ENCODE measurements at regions not wholly inside any gene's neighbourhood (a gene's known extent, or its start where the extent isn't known, plus 50 kb on each side); places are given as distances from the start of the nearest gene placed in this dataset.

GRCh38 chr9:30582240-30582639 is 1802.2 kb upstream of the ACO1 start:
- H3K36me3 ChIP-seq (ENCODE audit: control insufficient read depth in 1 of 2, insufficient read depth in 2 of 2, low read length in 2 of 2), result no peaks in the 10 kb centered on the region
- no peaks in the 10 kb centered on the region for H3K4me1 ChIP-seq (ENCODE audit: control insufficient read depth in 1 of 2, insufficient read depth in 2 of 2, low read length in 2 of 2)
- H3K4me2 ChIP-seq (ENCODE audit: low read length), result no peak overlapping the region
- H4K20me1 ChIP-seq (ENCODE audit: insufficient read depth), result no peaks in the 10 kb centered on the region
- no peaks in the 10 kb centered on the region for H3K27me3 ChIP-seq (ENCODE audit: insufficient read depth, low read length)
- no peak for DNase-seq (ENCODE audit: low read depth, low spot score)
- no peak for ATAC-seq
- H3K9ac ChIP-seq (ENCODE audit: low read length), result no peak overlapping the region
- RAD21 ChIA-PET (ENCODE audit: low non-redundant PET in 1 of 2, low total read pairs in 2 of 2, uncharacterized antibody in 2 of 2, unreplicated experiment in 2 of 2), result no interaction called here
- POLR2A ChIA-PET, result no interaction called here
- no TSS peak for BruUV-seq (replicated peaks)
- H3K4me3 ChIP-seq (replicated peaks in 1 of 2; ENCODE audit: low read depth in 1 of 2, low read length in 2 of 2), result no peak overlapping the region
- H3K79me2 ChIP-seq (ENCODE audit: insufficient read depth, low read length), result no peaks in the 10 kb centered on the region
- CTCF ChIA-PET, result no interaction called here
- TF ChIP-seq ELF1 (IDR thresholded peaks at IDR 0.05; ENCODE audit: borderline replicate concordance, low read depth), result no peak
- no peak for TF ChIP-seq ZFX (IDR thresholded peaks at IDR 0.05)
- no peak for TF ChIP-seq JUND (IDR thresholded peaks at IDR 0.05)
- no peak for TF ChIP-seq SRF (IDR thresholded peaks at IDR 0.05; ENCODE audit: low read depth)
- no peak for TF ChIP-seq SIN3A (IDR thresholded peaks at IDR 0.05; ENCODE audit: low read depth)
- TF ChIP-seq SP1 (IDR thresholded peaks at IDR 0.05; ENCODE audit: low read depth), result no peak
- no peak overlapping the region for H2AFZ ChIP-seq (ENCODE audit: low read depth, low read length, poor library complexity, severe bottlenecking)
- no peak overlapping the region for H3K27ac ChIP-seq (ENCODE audit: low read depth, low read length)
- no peaks in the 10 kb centered on the region for H3K9me2 ChIP-seq (ENCODE audit: insufficient read depth)
- H3K9me3 ChIP-seq (ENCODE audit: control insufficient read depth in 1 of 2, insufficient read depth in 1 of 2, low read depth in 1 of 2, low read length in 2 of 2), result no peaks in the 10 kb centered on the region
- intact Hi-C loops (cut with micrococcal nuclease), result no loop called here

- H3K27me3 ChIP-seq (ENCODE audit: insufficient read depth, low read length), result no peaks in the 10 kb centered on the region
- H3K4me1 ChIP-seq (ENCODE audit: control insufficient read depth in 1 of 2, insufficient read depth in 2 of 2, low read length in 2 of 2), result no peaks in the 10 kb centered on the region
- no peak for DNase-seq (ENCODE audit: low read depth, low spot score)
- ChIA-PET CTCF (no interaction called here), RAD21 (ENCODE audit: low non-redundant PET in 1 of 2, low total read pairs in 2 of 2, uncharacterized antibody in 2 of 2, unreplicated experiment in 2 of 2) (no interaction called here), POLR2A (no interaction called here)
- H4K20me1 ChIP-seq (ENCODE audit: insufficient read depth), result no peaks in the 10 kb centered on the region
- intact Hi-C loops (cut with micrococcal nuclease), result no loop called here
- H3K4me3 ChIP-seq (replicated peaks in 1 of 2; ENCODE audit: low read depth in 1 of 2, low read length in 2 of 2), result no peak overlapping the region
- H3K27ac ChIP-seq (ENCODE audit: low read depth, low read length), result no peak overlapping the region
- TF ChIP-seq EGR1 (IDR thresholded peaks at IDR 0.05; ENCODE audit: low read depth), result no peak
- no peak for TF ChIP-seq EZH2 (IDR thresholded peaks at IDR 0.05)
- no peak for TF ChIP-seq ATF3 (IDR thresholded peaks at IDR 0.05)
- TF ChIP-seq ELF1 (IDR thresholded peaks at IDR 0.05; ENCODE audit: borderline replicate concordance, low read depth), result no peak
- TF ChIP-seq MAX (IDR thresholded peaks at IDR 0.05), result no peak
- no peak for TF ChIP-seq YY1 (IDR thresholded peaks at IDR 0.05; ENCODE audit: extremely low read depth, insufficient replicate concordance, low read depth, low read length)
- no peak for TF ChIP-seq POLR2A (IDR thresholded peaks at IDR 0.05; ENCODE audit: borderline replicate concordance, extremely low read depth, insufficient read depth, insufficient read length)
- TF ChIP-seq EZH2phosphoT487 (IDR thresholded peaks at IDR 0.05; ENCODE audit: borderline replicate concordance), result no peak
- no peak for TF ChIP-seq SIN3A (IDR thresholded peaks at IDR 0.05; ENCODE audit: low read depth)
- no peak for TF ChIP-seq ZFX (IDR thresholded peaks at IDR 0.05)
- TF ChIP-seq SP1 (IDR thresholded peaks at IDR 0.05; ENCODE audit: low read depth), result no peak
- no peak for TF ChIP-seq ZBTB33 (IDR thresholded peaks at IDR 0.05; ENCODE audit: extremely low read depth, insufficient replicate concordance, low read length)
- no peak for TF ChIP-seq TCF7L2 (IDR thresholded peaks at IDR 0.05; ENCODE audit: borderline replicate concordance, extremely low read depth, insufficient read depth, insufficient read length)
- TF ChIP-seq RAD21 (IDR thresholded peaks at IDR 0.05; ENCODE audit: low read depth), result no peak
- TF ChIP-seq SRF (IDR thresholded peaks at IDR 0.05; ENCODE audit: low read depth), result no peak
- BruUV-seq (replicated peaks), result no TSS peak
- H3K9ac ChIP-seq (ENCODE audit: low read length), result no peak overlapping the region
- H3K9me2 ChIP-seq (ENCODE audit: insufficient read depth), result no peaks in the 10 kb centered on the region
- no peaks in the 10 kb centered on the region for H3K36me3 ChIP-seq (ENCODE audit: control insufficient read depth in 1 of 2, insufficient read depth in 2 of 2, low read length in 2 of 2)
- ATAC-seq, result no peak
- H2AFZ ChIP-seq (ENCODE audit: low read depth, low read length, poor library complexity, severe bottlenecking), result no peak overlapping the region
- no peaks in the 10 kb centered on the region for H3K79me2 ChIP-seq (ENCODE audit: insufficient read depth, low read length)
- H3K9me3 ChIP-seq (ENCODE audit: control insufficient read depth in 1 of 2, insufficient read depth in 1 of 2, low read depth in 1 of 2, low read length in 2 of 2), result no peaks in the 10 kb centered on the region
- H3K4me2 ChIP-seq (ENCODE audit: low read length), result no peak overlapping the region
Observed at GRCh38 chr9:30584559-30584958, 1799.9 kb upstream of the ACO1 start.
